ENCODE measurements at regions not wholly inside any gene's neighbourhood (a gene's known extent, or its start where the extent isn't known, plus 50 kb on each side); places are given as distances from the start of the nearest gene placed in this dataset.

- TF ChIP-seq, protein P1, sequence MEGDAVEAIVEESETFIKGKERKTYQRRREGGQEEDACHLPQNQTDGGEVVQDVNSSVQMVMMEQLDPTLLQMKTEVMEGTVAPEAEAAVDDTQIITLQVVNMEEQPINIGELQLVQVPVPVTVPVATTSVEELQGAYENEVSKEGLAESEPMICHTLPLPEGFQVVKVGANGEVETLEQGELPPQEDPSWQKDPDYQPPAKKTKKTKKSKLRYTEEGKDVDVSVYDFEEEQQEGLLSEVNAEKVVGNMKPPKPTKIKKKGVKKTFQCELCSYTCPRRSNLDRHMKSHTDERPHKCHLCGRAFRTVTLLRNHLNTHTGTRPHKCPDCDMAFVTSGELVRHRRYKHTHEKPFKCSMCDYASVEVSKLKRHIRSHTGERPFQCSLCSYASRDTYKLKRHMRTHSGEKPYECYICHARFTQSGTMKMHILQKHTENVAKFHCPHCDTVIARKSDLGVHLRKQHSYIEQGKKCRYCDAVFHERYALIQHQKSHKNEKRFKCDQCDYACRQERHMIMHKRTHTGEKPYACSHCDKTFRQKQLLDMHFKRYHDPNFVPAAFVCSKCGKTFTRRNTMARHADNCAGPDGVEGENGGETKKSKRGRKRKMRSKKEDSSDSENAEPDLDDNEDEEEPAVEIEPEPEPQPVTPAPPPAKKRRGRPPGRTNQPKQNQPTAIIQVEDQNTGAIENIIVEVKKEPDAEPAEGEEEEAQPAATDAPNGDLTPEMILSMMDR (IDR thresholded peaks at IDR 0.05) = no peak
- no peak for TF ChIP-seq EZH2 (IDR thresholded peaks at IDR 0.05; ENCODE audit: borderline replicate concordance, insufficient read depth, low read depth, low read length, poor library complexity, severe bottlenecking)
These were observed 85.0 kb upstream of the NAMPT start for GRCh38 chr7:106369816-106370215.
